Fibroblast of lung (primary cell): ENCODE measurements at regions not wholly inside any gene's neighbourhood (a gene's known extent, or its start where the extent isn't known, plus 50 kb on each side); places are given as distances from the start of the nearest gene placed in this dataset.

Experiments
- DNase-seq, 2 donors: peaks; one replicate each; pipeline versions ENCODE4 v3.0.0 to v3.0.0-alpha.2; 2010; ENCODE audit warnings: low read depth in 2 of 2
- H2AFZ ChIP-seq: 2 replicates; pipeline ENCODE4 v1.5.1; 2012; ENCODE audit warnings: low read length, control low read depth, inconsistent platforms
- H3K27ac ChIP-seq: 2 replicates; pipeline ENCODE4 v1.5.1; 2011; ENCODE audit warnings: low read length, control low read depth; ENCODE audit not compliant: insufficient read depth
- H3K27me3 ChIP-seq: 2 replicates; pipeline ENCODE4 v1.5.1; 2011; ENCODE audit warnings: mild to moderate bottlenecking, low read length; ENCODE audit not compliant: control insufficient read depth, insufficient read depth
- H3K36me3 ChIP-seq: 2 replicates; pipeline ENCODE4 v1.5.1; 2011; ENCODE audit warnings: low read length; ENCODE audit not compliant: control insufficient read depth, insufficient read depth
- H3K4me1 ChIP-seq: 2 replicates; pipeline ENCODE4 v1.5.1; 2011; ENCODE audit warnings: low read length; ENCODE audit not compliant: control insufficient read depth, insufficient read depth; ENCODE audit errors: extremely low read depth
- H3K4me2 ChIP-seq: 2 replicates; pipeline ENCODE4 v1.5.1; 2011; ENCODE audit warnings: low read length, control low read depth; ENCODE audit not compliant: insufficient read depth; ENCODE audit errors: extremely low read depth
- H3K4me3 ChIP-seq, 4 experiments: fragments of 200-600 bp in 1 of 4; sonication (generic) in 1 of 4; replicated peaks in 1 of 4; 2 replicates each; pipeline ENCODE4 v1.5.1; 2011 to 2016; ENCODE audit warnings: low read length in 4 of 4, low read depth in 3 of 4, mild to moderate bottlenecking in 3 of 4, control low read depth in 2 of 4, inconsistent platforms in 1 of 4, mixed read lengths in 1 of 4; ENCODE audit not compliant: insufficient read depth in 1 of 4; ENCODE audit errors: control extremely low read depth in 1 of 4
- H3K79me2 ChIP-seq: 2 replicates; pipeline ENCODE4 v1.5.1; 2012; ENCODE audit warnings: mild to moderate bottlenecking, low read length, inconsistent platforms; ENCODE audit not compliant: control insufficient read depth, insufficient read depth
- H3K9ac ChIP-seq: 2 replicates; pipeline ENCODE4 v1.5.1; 2011; ENCODE audit warnings: mild to moderate bottlenecking, low read length, control low read depth; ENCODE audit not compliant: insufficient read depth
- H3K9me3 ChIP-seq: 2 replicates; pipeline ENCODE4 v1.5.1; 2012; ENCODE audit warnings: low read depth, low read length; ENCODE audit not compliant: control insufficient read depth, insufficient read depth
- H4K20me1 ChIP-seq: 2 replicates; pipeline ENCODE4 v1.5.1; 2011; ENCODE audit warnings: low read length; ENCODE audit not compliant: control insufficient read depth, insufficient read depth; ENCODE audit errors: extremely low read depth
- EZH2 ChIP-seq: IDR thresholded peaks from 2 replicates; pipeline ENCODE4 v1.5.1; 2012; ENCODE audit warnings: low read length, control low read depth, mild to moderate bottlenecking; ENCODE audit errors: missing control alignments
- TF ChIP-seq, protein P1 (sequence below), 2 donors: IDR thresholded peaks in 1 of 2; conservative IDR thresholded peaks in 1 of 2; 1 replicate in 1 of 2; 2 replicates in 1 of 2; pipeline ENCODE4 v1.5.1; 2011 to 2012; ENCODE audit warnings: low read length in 2 of 2, control low read depth in 1 of 2, inconsistent platforms in 1 of 2, low read depth in 1 of 2, mild to moderate bottlenecking in 1 of 2

DNA sequence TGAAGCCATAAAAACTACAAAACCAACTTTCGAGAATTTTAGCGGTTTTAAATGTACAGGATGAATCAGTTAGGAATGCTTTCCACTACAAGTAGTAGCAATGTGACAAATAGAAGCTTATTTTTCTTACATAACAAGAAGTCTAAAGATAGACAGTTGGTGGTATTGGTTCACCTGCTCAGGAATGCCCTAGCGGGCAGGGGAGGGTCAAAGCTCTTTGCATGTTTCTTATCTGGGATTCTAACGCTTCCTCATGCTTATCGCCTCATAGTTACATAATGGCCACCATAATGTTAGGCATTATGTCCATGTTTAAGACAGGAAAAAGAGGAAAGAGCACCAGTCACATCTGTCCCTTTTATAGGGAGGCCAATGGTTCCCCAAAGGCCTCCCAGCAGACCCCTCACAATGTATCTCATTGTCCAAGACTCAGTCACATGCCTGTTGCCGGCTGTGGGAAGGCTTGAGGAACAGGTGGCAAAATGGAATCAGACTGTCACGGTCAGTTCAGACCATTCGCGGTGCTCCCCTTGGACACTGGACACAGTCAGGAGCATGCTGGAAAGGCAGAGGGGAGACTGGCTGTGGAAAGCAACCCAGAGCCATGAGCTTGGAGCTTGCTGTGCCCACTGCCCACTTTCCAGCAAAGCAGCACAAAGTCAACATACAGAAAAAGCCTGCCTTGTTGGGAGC, 69.4 kb upstream of the ODC1 start:
- Histone ChIP-seq H3K27ac (no peak overlapping the region), H3K4me2 (no peak overlapping the region), H3K9me3 (no peaks in the 10 kb centered on the region), H2AFZ (no peak overlapping the region), H4K20me1 (no peaks in the 10 kb centered on the region), H3K79me2 (no peaks in the 10 kb centered on the region), H3K4me1 (no peaks in the 10 kb centered on the region), H3K27me3 (no peaks in the 10 kb centered on the region), H3K9ac (no peak overlapping the region), H3K36me3 (no peaks in the 10 kb centered on the region), H3K4me3 (no peak overlapping the region)
- DNase-seq = no peak
- TF ChIP-seq EZH2 = no peak
- TF ChIP-seq, protein P1, sequence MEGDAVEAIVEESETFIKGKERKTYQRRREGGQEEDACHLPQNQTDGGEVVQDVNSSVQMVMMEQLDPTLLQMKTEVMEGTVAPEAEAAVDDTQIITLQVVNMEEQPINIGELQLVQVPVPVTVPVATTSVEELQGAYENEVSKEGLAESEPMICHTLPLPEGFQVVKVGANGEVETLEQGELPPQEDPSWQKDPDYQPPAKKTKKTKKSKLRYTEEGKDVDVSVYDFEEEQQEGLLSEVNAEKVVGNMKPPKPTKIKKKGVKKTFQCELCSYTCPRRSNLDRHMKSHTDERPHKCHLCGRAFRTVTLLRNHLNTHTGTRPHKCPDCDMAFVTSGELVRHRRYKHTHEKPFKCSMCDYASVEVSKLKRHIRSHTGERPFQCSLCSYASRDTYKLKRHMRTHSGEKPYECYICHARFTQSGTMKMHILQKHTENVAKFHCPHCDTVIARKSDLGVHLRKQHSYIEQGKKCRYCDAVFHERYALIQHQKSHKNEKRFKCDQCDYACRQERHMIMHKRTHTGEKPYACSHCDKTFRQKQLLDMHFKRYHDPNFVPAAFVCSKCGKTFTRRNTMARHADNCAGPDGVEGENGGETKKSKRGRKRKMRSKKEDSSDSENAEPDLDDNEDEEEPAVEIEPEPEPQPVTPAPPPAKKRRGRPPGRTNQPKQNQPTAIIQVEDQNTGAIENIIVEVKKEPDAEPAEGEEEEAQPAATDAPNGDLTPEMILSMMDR (conservative IDR thresholded peaks at IDR 0.05 in 1 of 2, IDR thresholded peaks at IDR 0.05 in 1 of 2; ENCODE audit: low read depth in 1 of 2, low read length in 2 of 2) = no peak

DNA sequence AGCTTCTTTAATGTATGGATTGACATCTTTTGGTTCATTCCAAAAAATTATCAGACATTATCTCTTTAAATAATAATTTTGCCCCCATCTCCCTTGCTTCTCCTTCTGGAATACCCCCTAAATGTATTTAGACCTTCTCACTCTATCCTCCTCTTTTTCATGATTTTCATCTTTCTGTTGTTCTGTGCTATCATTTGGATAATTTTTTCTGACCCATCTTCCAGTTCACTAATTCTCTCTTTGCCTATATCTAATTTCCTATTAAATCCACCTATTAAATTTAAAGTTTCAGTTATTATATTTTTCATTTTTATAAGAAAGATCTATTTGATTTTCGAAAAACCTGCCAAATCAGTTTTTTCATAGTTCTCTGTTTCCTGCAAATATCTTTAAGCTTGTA, 67.8 kb upstream of the ODC1 start:
- no peak overlapping the region for H3K4me3 ChIP-seq
- H3K4me2 ChIP-seq = no peak overlapping the region
- H3K27me3 ChIP-seq = no peaks in the 10 kb centered on the region
- no peak for TF ChIP-seq EZH2
- TF ChIP-seq, protein P1 (conservative IDR thresholded peaks at IDR 0.05 in 1 of 2, IDR thresholded peaks at IDR 0.05 in 1 of 2; ENCODE audit: low read depth in 1 of 2, low read length in 2 of 2) = no peak
- no peaks in the 10 kb centered on the region for H3K36me3 ChIP-seq
- H3K27ac ChIP-seq = no peak overlapping the region
- no peaks in the 10 kb centered on the region for H3K4me1 ChIP-seq
- DNase-seq = no peak
- no peaks in the 10 kb centered on the region for H4K20me1 ChIP-seq
- H2AFZ ChIP-seq = no peak overlapping the region
- no peaks in the 10 kb centered on the region for H3K9me3 ChIP-seq
- H3K9ac ChIP-seq = no peak overlapping the region
- H3K79me2 ChIP-seq = no peaks in the 10 kb centered on the region

DNA sequence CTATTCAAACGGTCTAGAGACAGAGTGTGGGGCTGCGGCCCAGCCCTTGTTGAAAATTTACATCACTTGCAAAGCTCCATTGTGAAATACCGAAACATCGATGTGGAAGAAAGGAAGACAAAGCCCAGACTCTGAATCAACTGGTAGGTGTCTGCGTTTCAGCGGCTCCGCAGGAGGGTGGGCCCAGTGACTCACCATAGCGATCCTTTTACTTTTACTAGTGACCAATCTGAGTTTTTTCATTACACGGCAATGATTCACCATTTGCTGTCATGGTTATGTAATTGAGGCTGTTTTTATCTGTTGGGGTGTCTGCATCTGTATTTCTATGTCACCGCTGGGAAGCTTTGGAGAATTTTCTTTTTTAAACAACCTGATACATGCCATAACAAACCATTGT, 66.6 kb upstream of the ODC1 start:
- Histone ChIP-seq H2AFZ (no peak overlapping the region), H3K4me1 (no peaks in the 10 kb centered on the region), H3K36me3 (no peaks in the 10 kb centered on the region), H3K4me3 (no peak overlapping the region), H3K79me2 (no peaks in the 10 kb centered on the region), H3K9ac (no peak overlapping the region), H3K9me3 (no peaks in the 10 kb centered on the region), H3K4me2 (no peak overlapping the region), H3K27me3 (no peaks in the 10 kb centered on the region), H4K20me1 (no peaks in the 10 kb centered on the region), H3K27ac (no peak overlapping the region)
- TF ChIP-seq EZH2 = no peak
- TF ChIP-seq, protein P1 (conservative IDR thresholded peaks at IDR 0.05 in 1 of 2, IDR thresholded peaks at IDR 0.05 in 1 of 2; ENCODE audit: low read depth in 1 of 2, low read length in 2 of 2) = no peak
- DNase-seq = peak; percentile 47 to 98
